ENCODE measurements at regions not wholly inside any gene's neighbourhood (a gene's known extent, or its start where the extent isn't known, plus 50 kb on each side); places are given as distances from the start of the nearest gene placed in this dataset.

- TF ChIP-seq, protein P1, sequence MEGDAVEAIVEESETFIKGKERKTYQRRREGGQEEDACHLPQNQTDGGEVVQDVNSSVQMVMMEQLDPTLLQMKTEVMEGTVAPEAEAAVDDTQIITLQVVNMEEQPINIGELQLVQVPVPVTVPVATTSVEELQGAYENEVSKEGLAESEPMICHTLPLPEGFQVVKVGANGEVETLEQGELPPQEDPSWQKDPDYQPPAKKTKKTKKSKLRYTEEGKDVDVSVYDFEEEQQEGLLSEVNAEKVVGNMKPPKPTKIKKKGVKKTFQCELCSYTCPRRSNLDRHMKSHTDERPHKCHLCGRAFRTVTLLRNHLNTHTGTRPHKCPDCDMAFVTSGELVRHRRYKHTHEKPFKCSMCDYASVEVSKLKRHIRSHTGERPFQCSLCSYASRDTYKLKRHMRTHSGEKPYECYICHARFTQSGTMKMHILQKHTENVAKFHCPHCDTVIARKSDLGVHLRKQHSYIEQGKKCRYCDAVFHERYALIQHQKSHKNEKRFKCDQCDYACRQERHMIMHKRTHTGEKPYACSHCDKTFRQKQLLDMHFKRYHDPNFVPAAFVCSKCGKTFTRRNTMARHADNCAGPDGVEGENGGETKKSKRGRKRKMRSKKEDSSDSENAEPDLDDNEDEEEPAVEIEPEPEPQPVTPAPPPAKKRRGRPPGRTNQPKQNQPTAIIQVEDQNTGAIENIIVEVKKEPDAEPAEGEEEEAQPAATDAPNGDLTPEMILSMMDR (IDR thresholded peaks at IDR 0.05) = no peak
- TF ChIP-seq POLR2A (IDR thresholded peaks at IDR 0.05) = no peak
Measured at GRCh38 chr2:18924886-18925285, 335.5 kb upstream of the NT5C1B start.

Measured in heart left ventricle (tissue), 13 donors.